ENCODE measurements at regions not wholly inside any gene's neighbourhood (a gene's known extent, or its start where the extent isn't known, plus 50 kb on each side); places are given as distances from the start of the nearest gene placed in this dataset.

GRCh38 chr7:42735081-42735480 lies 176.8 kb downstream of the C7orf25 start:
- TF ChIP-seq CTCF (IDR thresholded peaks at IDR 0.05): no peak
- no peaks in the 10 kb centered on the region for H3K9me3 ChIP-seq
- no peaks in the 10 kb centered on the region for H3K27me3 ChIP-seq
- no peak overlapping the region for H3K27ac ChIP-seq
- no peaks in the 10 kb centered on the region for H3K36me3 ChIP-seq
- no peak overlapping the region for H3K9ac ChIP-seq (ENCODE audit: low read depth in 2 of 2, low read length in 2 of 2)
- no peak overlapping the region for H3K4me3 ChIP-seq
- DNase-seq: no peak
- intact Hi-C loops (cut with DNase I): no loop called here
- no peaks in the 10 kb centered on the region for H3K4me1 ChIP-seq

- Histone ChIP-seq H3K27me3 (no peaks in the 10 kb centered on the region), H3K4me3 (no peak overlapping the region), H3K27ac (no peak overlapping the region), H3K36me3 (no peaks in the 10 kb centered on the region), H3K9ac (ENCODE audit: low read depth in 2 of 2, low read length in 2 of 2) (no peak overlapping the region), H3K9me3 (no peaks in the 10 kb centered on the region), H3K4me1 (no peaks in the 10 kb centered on the region)
- intact Hi-C loops (cut with DNase I): no loop called here
- no peak for DNase-seq
- TF ChIP-seq CTCF (IDR thresholded peaks at IDR 0.05): no peak
Measured at GRCh38 chr7:42734568-42734967, 177.3 kb downstream of the C7orf25 start.

- intact Hi-C loops (cut with DNase I): no loop called here
- no peaks in the 10 kb centered on the region for H3K36me3 ChIP-seq
- TF ChIP-seq CTCF (IDR thresholded peaks at IDR 0.05): no peak
- no peak for DNase-seq
- no peaks in the 10 kb centered on the region for H3K4me1 ChIP-seq
- H3K27me3 ChIP-seq: no peaks in the 10 kb centered on the region
- H3K9me3 ChIP-seq: no peaks in the 10 kb centered on the region
- H3K4me3 ChIP-seq: no peak overlapping the region
- H3K9ac ChIP-seq (ENCODE audit: low read depth in 2 of 2, low read length in 2 of 2): no peak overlapping the region
- H3K27ac ChIP-seq: no peak overlapping the region
Measured at GRCh38 chr7:42733040-42733439, 178.8 kb downstream of the C7orf25 start.

GRCh38 chr7:42730586-42730985 lies 181.3 kb downstream of the C7orf25 start:
- no peaks in the 10 kb centered on the region for H3K27me3 ChIP-seq
- no peaks in the 10 kb centered on the region for H3K36me3 ChIP-seq
- no peak for DNase-seq
- H3K4me1 ChIP-seq: no peaks in the 10 kb centered on the region
- intact Hi-C loops (cut with DNase I): no loop called here
- TF ChIP-seq CTCF (IDR thresholded peaks at IDR 0.05): no peak
- H3K9me3 ChIP-seq: no peaks in the 10 kb centered on the region
- H3K27ac ChIP-seq: no peak overlapping the region
- no peak overlapping the region for H3K9ac ChIP-seq (ENCODE audit: low read depth in 2 of 2, low read length in 2 of 2)
- no peak overlapping the region for H3K4me3 ChIP-seq

- Histone ChIP-seq H3K4me3 (no peak overlapping the region), H3K4me1 (no peaks in the 10 kb centered on the region), H3K9ac (ENCODE audit: low read depth in 2 of 2, low read length in 2 of 2) (no peak overlapping the region), H3K36me3 (no peaks in the 10 kb centered on the region), H3K9me3 (no peaks in the 10 kb centered on the region), H3K27ac (no peak overlapping the region), H3K27me3 (no peaks in the 10 kb centered on the region)
- no peak for TF ChIP-seq CTCF (IDR thresholded peaks at IDR 0.05)
- intact Hi-C loops (cut with DNase I): no loop called here
- no peak for DNase-seq
Measured at GRCh38 chr7:42729053-42729765, 182.7 kb downstream of the C7orf25 start.

Data from colonic mucosa (tissue), 4 donors.